Endodermal cell (in vitro differentiated cells): ENCODE measurements at regions not wholly inside any gene's neighbourhood (a gene's known extent, or its start where the extent isn't known, plus 50 kb on each side); places are given as distances from the start of the nearest gene placed in this dataset.
A peak's percentile ranks its signal among the peaks of the same experiment; 100 is the strongest.

Experiments used
- DNase-seq: peaks from one replicate; pipeline ENCODE4 v3.0.0-alpha.2; 2017
- H3K27ac ChIP-seq: 2 replicates; pipeline ENCODE4 v1.5.1; 2013; ENCODE audit warnings: mild to moderate bottlenecking, low read depth, low read length, moderate library complexity
- H3K27me3 ChIP-seq: 2 replicates; pipeline ENCODE4 v1.6.1; 2013; ENCODE audit warnings: mild to moderate bottlenecking, low read length, moderate library complexity; ENCODE audit not compliant: insufficient read depth, control insufficient read depth, poor library complexity, severe bottlenecking
- H3K36me3 ChIP-seq: 2 replicates; pipeline ENCODE4 v1.7.0; 2013; ENCODE audit warnings: mild to moderate bottlenecking, low read length, moderate library complexity; ENCODE audit not compliant: control insufficient read depth, insufficient read depth
- H3K4me1 ChIP-seq: one replicate; pipeline ENCODE4 v1.7.0; 2013; ENCODE audit warnings: low read length; ENCODE audit not compliant: control insufficient read depth, insufficient read depth
- H3K4me3 ChIP-seq: 2 replicates; pipeline ENCODE4 v1.5.1; 2013; ENCODE audit warnings: mild to moderate bottlenecking, low read length, moderate library complexity
- H3K9ac ChIP-seq: 2 replicates; pipeline ENCODE4 v1.6.1; 2013; ENCODE audit warnings: mild to moderate bottlenecking, low read length, moderate library complexity; ENCODE audit not compliant: poor library complexity, severe bottlenecking; ENCODE audit errors: extremely low read depth
- H3K9me3 ChIP-seq: 2 replicates; pipeline ENCODE4 v1.6.1; 2013; ENCODE audit warnings: mild to moderate bottlenecking, low read length, moderate library complexity; ENCODE audit not compliant: control insufficient read depth
- H3K27ac Mint-ChIP-seq: 2 replicates; pipeline ENCODE4 v1.8.0; 2020; ENCODE audit warnings: mixed read lengths
- H3K27me3 Mint-ChIP-seq: 2 replicates; pipeline ENCODE4 v1.8.0; 2021; ENCODE audit warnings: mild to moderate bottlenecking, mixed read lengths; ENCODE audit not compliant: insufficient read depth
- H3K36me3 Mint-ChIP-seq: 2 replicates; pipeline ENCODE4 v1.8.0; 2020; ENCODE audit warnings: low read depth, mixed read lengths
- H3K4me1 Mint-ChIP-seq: 2 replicates; pipeline ENCODE4 v1.8.0; 2020; ENCODE audit warnings: mixed read lengths
- H3K4me3 Mint-ChIP-seq: 2 replicates; pipeline ENCODE4 v1.8.0; 2020; ENCODE audit warnings: mild to moderate bottlenecking, moderate library complexity, mixed read lengths
- H3K9me3 Mint-ChIP-seq: 2 replicates; pipeline ENCODE4 v1.8.0; 2020; ENCODE audit warnings: mild to moderate bottlenecking, mixed read lengths
- CTCF ChIP-seq: fragments of 200-600 bp; sonication (generic); conservative IDR thresholded peaks from 2 replicates; pipeline ENCODE4 v1.5.0; 2021; ENCODE audit warnings: antibody characterized with exemption, mild to moderate bottlenecking
- WGBS, 2 experiments: methylation state at CpG; one replicate each; pipeline versions ENCODE4 v1.1.5 to v1.1.7; 2013; ENCODE audit warnings: missing lambda C conversion rate in 2 of 2, mixed read lengths in 1 of 2; ENCODE audit not compliant: insufficient coverage in 1 of 2, insufficient read length in 1 of 2; 5-methylcytosine and 5-hydroxymethylcytosine counted together

GRCh38 chr14:44370727-44371126, 136.4 kb downstream of the FSCB start:
- TF ChIP-seq CTCF = no peak
- Histone ChIP-seq H3K4me1 (no peaks in the 10 kb centered on the region), H3K27ac (no peak overlapping the region), H3K27me3 (no peaks in the 10 kb centered on the region), H3K9ac (no peak overlapping the region), H3K9me3 (peaks cover 20% of the 10 kb centered on the region), H3K4me3 (no peak overlapping the region), H3K36me3 (no peaks in the 10 kb centered on the region)
- Mint-ChIP-seq H3K36me3 (peaks cover 10% of the 10 kb centered on the region), H3K4me1 (peaks cover 3% of the 10 kb centered on the region), H3K4me3 (no peak overlapping the region), H3K27me3 (no peaks in the 10 kb centered on the region), H3K27ac (no peak overlapping the region), H3K9me3 (peaks cover 18% of the 10 kb centered on the region)
- DNase-seq = no peak
- 88% methylated on average over 1 of the region's 1 CpG; no CpG with 5 or more reads in 1 of the 2 experiments for WGBS, 2 experiments

- no peaks in the 10 kb centered on the region for H3K4me1 ChIP-seq
- no peak overlapping the region for H3K27ac Mint-ChIP-seq
- no peaks in the 10 kb centered on the region for H3K27me3 Mint-ChIP-seq
- no peak overlapping the region for H3K27ac ChIP-seq
- peak; percentile 68 for TF ChIP-seq CTCF
- peaks cover 9% of the 10 kb centered on the region for H3K9me3 Mint-ChIP-seq
- no peaks in the 10 kb centered on the region for H3K27me3 ChIP-seq
- H3K36me3 ChIP-seq = no peaks in the 10 kb centered on the region
- H3K9ac ChIP-seq = no peak overlapping the region
- H3K4me3 Mint-ChIP-seq = no peak overlapping the region
- H3K36me3 Mint-ChIP-seq = peaks cover 6% of the 10 kb centered on the region
- no peak overlapping the region for H3K4me3 ChIP-seq
- no peak for DNase-seq
- H3K4me1 Mint-ChIP-seq = peaks cover 3% of the 10 kb centered on the region
- H3K9me3 ChIP-seq = peaks cover 9% of the 10 kb centered on the region
Measured at GRCh38 chr14:44369401-44370123, 137.5 kb downstream of the FSCB start.

DNA sequence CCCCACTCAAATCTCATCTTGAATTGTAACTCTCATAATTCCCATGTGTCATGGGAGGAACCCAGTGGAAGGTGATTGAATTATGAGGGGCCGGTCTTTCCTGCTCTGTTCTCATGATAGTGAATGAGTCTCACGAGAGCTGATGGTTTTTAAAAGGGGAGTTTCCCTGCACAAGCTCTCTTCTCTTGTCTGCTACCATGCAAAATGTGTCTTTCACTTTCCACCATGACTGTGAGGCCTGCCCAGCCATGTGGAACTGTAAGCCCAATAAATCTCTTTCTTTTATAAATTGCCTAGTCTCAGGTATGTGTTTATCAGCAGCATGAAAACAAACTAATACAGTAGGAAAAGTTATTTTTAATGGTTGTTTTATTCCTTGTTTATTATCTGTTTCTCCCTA, 146.0 kb downstream of the FSCB start:
- Mint-ChIP-seq H3K4me3 (no peak overlapping the region), H3K4me1 (no peaks in the 10 kb centered on the region), H3K27ac (no peak overlapping the region), H3K27me3 (no peaks in the 10 kb centered on the region), H3K36me3 (no peaks in the 10 kb centered on the region), H3K9me3 (no peaks in the 10 kb centered on the region)
- Histone ChIP-seq H3K4me1 (no peaks in the 10 kb centered on the region), H3K9ac (no peak overlapping the region), H3K4me3 (no peak overlapping the region), H3K36me3 (no peaks in the 10 kb centered on the region), H3K9me3 (no peaks in the 10 kb centered on the region), H3K27me3 (no peaks in the 10 kb centered on the region), H3K27ac (no peak overlapping the region)
- WGBS, 2 experiments = 90 to 100% methylated on average over 1 to 2 of the region's 2 CpGs
- TF ChIP-seq CTCF = no peak
- DNase-seq = no peak
